ENCODE measurements at regions not wholly inside any gene's neighbourhood (a gene's known extent, or its start where the extent isn't known, plus 50 kb on each side); places are given as distances from the start of the nearest gene placed in this dataset.

- no peak overlapping the region for H3K4me3 ChIP-seq
- intact Hi-C loops (cut with DNase I) = no loop called here
- no peak for DNase-seq
- no peaks in the 10 kb centered on the region for H3K27me3 ChIP-seq
- no peak overlapping the region for H3K27ac ChIP-seq
- TF ChIP-seq POLR2A (IDR thresholded peaks at IDR 0.05) (no peak), CTCF (IDR thresholded peaks at IDR 0.05) (no peak), EP300 (IDR thresholded peaks at IDR 0.05) (no peak)
- H3K4me1 ChIP-seq (ENCODE audit: insufficient read depth) = no peaks in the 10 kb centered on the region
- 41 to 53% (median 46%) methylated on average over 3 of the region's 3 CpGs for WGBS, 3 donors
- no peaks in the 10 kb centered on the region for H3K9me3 ChIP-seq
- no peaks in the 10 kb centered on the region for H3K36me3 ChIP-seq
Observed at GRCh38 chr4:83996254-83996653, 460.3 kb downstream of the GPAT3 start.

- Histone ChIP-seq H3K4me3 (no peak overlapping the region), H3K9me3 (no peaks in the 10 kb centered on the region)
Observed at GRCh38 chr4:83993774-83994173, 457.9 kb downstream of the GPAT3 start.

GRCh38 chr4:83989835-83990234, 453.9 kb downstream of the GPAT3 start:
- no peak overlapping the region for H3K27ac ChIP-seq
- 50 to 64% (median 55%) methylated on average over 7 of the region's 7 CpGs for WGBS, 3 donors

More at GRCh38 chr4:83993774-83994173, 457.9 kb downstream of the GPAT3 start:
- no peak for DNase-seq
- no peaks in the 10 kb centered on the region for H3K36me3 ChIP-seq
- intact Hi-C loops (cut with DNase I) = no loop called here
- no peak overlapping the region for H3K27ac ChIP-seq
- no peaks in the 10 kb centered on the region for H3K27me3 ChIP-seq
- no peaks in the 10 kb centered on the region for H3K4me1 ChIP-seq (ENCODE audit: insufficient read depth)
- WGBS, 3 donors = 57 to 64% (median 61%) methylated on average over 7 of the region's 7 CpGs
- TF ChIP-seq POLR2A (IDR thresholded peaks at IDR 0.05) (no peak), CTCF (IDR thresholded peaks at IDR 0.05) (no peak), EP300 (IDR thresholded peaks at IDR 0.05) (no peak)

GRCh38 chr4:83981156-83981555, 445.2 kb downstream of the GPAT3 start:
- H3K4me1 ChIP-seq (ENCODE audit: insufficient read depth) = no peaks in the 10 kb centered on the region

More at GRCh38 chr4:83989835-83990234, 453.9 kb downstream of the GPAT3 start:
- TF ChIP-seq CTCF (IDR thresholded peaks at IDR 0.05) (no peak), EP300 (IDR thresholded peaks at IDR 0.05) (no peak)
- Histone ChIP-seq H3K9me3 (no peaks in the 10 kb centered on the region), H3K4me3 (no peak overlapping the region), H3K36me3 (no peaks in the 10 kb centered on the region), H3K27me3 (no peaks in the 10 kb centered on the region), H3K4me1 (ENCODE audit: insufficient read depth) (no peaks in the 10 kb centered on the region)
- intact Hi-C loops (cut with DNase I) = no loop called here
- no peak for DNase-seq

More at GRCh38 chr4:83981156-83981555, 445.2 kb downstream of the GPAT3 start:
- no peak for DNase-seq
- no peak overlapping the region for H3K27ac ChIP-seq
- no peaks in the 10 kb centered on the region for H3K9me3 ChIP-seq
- WGBS, 3 donors = 88 to 93% (median 90%) methylated on average over 4 of the region's 4 CpGs
- TF ChIP-seq CTCF (IDR thresholded peaks at IDR 0.05) = no peak
- no peak for TF ChIP-seq POLR2A (IDR thresholded peaks at IDR 0.05)
- no peak for TF ChIP-seq EP300 (IDR thresholded peaks at IDR 0.05)
- intact Hi-C loops (cut with DNase I) = no loop called here
- no peaks in the 10 kb centered on the region for H3K36me3 ChIP-seq
- H3K27me3 ChIP-seq = no peaks in the 10 kb centered on the region
- no peak overlapping the region for H3K4me3 ChIP-seq
